ENCODE measurements at regions not wholly inside any gene's neighbourhood (a gene's known extent, or its start where the extent isn't known, plus 50 kb on each side); places are given as distances from the start of the nearest gene placed in this dataset.

- no peak for TF ChIP-seq CTCF (IDR thresholded peaks at IDR 0.05; ENCODE audit: insufficient read depth, low read length, poor library complexity, severe bottlenecking)
- Histone ChIP-seq H3K27me3 (replicated peaks; ENCODE audit: control insufficient read depth, insufficient read depth, low read length) (no peaks in the 10 kb centered on the region), H3K36me3 (ENCODE audit: control insufficient read depth, insufficient read depth, low read length) (no peaks in the 10 kb centered on the region), H3K4me3 (replicated peaks; ENCODE audit: low read depth, low read length) (no peak overlapping the region)
- no peak for DNase-seq (ENCODE audit: extremely low read depth, insufficient read length)
Measured at GRCh38 chr18:29969876-29970275, 1072.7 kb downstream of the DSC3 start.

- Histone ChIP-seq H3K27me3 (replicated peaks; ENCODE audit: control insufficient read depth, insufficient read depth, low read length) (no peaks in the 10 kb centered on the region), H3K4me3 (replicated peaks; ENCODE audit: low read depth, low read length) (no peak overlapping the region), H3K36me3 (ENCODE audit: control insufficient read depth, insufficient read depth, low read length) (no peaks in the 10 kb centered on the region)
- no peak for DNase-seq (ENCODE audit: extremely low read depth, insufficient read length)
- no peak for TF ChIP-seq CTCF (IDR thresholded peaks at IDR 0.05; ENCODE audit: insufficient read depth, low read length, poor library complexity, severe bottlenecking)
Measured at GRCh38 chr18:29962579-29962978, 1080.0 kb downstream of the DSC3 start.

GRCh38 chr18:29960539-29960938 is 1082.0 kb downstream of the DSC3 start:
- no peak for TF ChIP-seq CTCF (IDR thresholded peaks at IDR 0.05; ENCODE audit: insufficient read depth, low read length, poor library complexity, severe bottlenecking)
- H3K4me3 ChIP-seq (replicated peaks; ENCODE audit: low read depth, low read length), result no peak overlapping the region
- no peak for DNase-seq (ENCODE audit: extremely low read depth, insufficient read length)
- no peaks in the 10 kb centered on the region for H3K27me3 ChIP-seq (replicated peaks; ENCODE audit: control insufficient read depth, insufficient read depth, low read length)
- no peaks in the 10 kb centered on the region for H3K36me3 ChIP-seq (ENCODE audit: control insufficient read depth, insufficient read depth, low read length)

GRCh38 chr18:29930231-29930630 is 1112.3 kb downstream of the DSC3 start:
- H3K4me3 ChIP-seq (replicated peaks; ENCODE audit: low read depth, low read length), result no peak overlapping the region
- no peak for DNase-seq (ENCODE audit: extremely low read depth, insufficient read length)
- no peaks in the 10 kb centered on the region for H3K36me3 ChIP-seq (ENCODE audit: control insufficient read depth, insufficient read depth, low read length)
- TF ChIP-seq CTCF (IDR thresholded peaks at IDR 0.05; ENCODE audit: insufficient read depth, low read length, poor library complexity, severe bottlenecking), result no peak
- H3K27me3 ChIP-seq (replicated peaks; ENCODE audit: control insufficient read depth, insufficient read depth, low read length), result no peaks in the 10 kb centered on the region

GRCh38 chr18:29928081-29928480 is 1114.5 kb downstream of the DSC3 start:
- no peaks in the 10 kb centered on the region for H3K36me3 ChIP-seq (ENCODE audit: control insufficient read depth, insufficient read depth, low read length)
- TF ChIP-seq CTCF (IDR thresholded peaks at IDR 0.05; ENCODE audit: insufficient read depth, low read length, poor library complexity, severe bottlenecking), result no peak
- DNase-seq (ENCODE audit: extremely low read depth, insufficient read length), result no peak
- H3K27me3 ChIP-seq (replicated peaks; ENCODE audit: control insufficient read depth, insufficient read depth, low read length), result no peaks in the 10 kb centered on the region
- H3K4me3 ChIP-seq (replicated peaks; ENCODE audit: low read depth, low read length), result no peak overlapping the region

- Histone ChIP-seq H3K27me3 (replicated peaks; ENCODE audit: control insufficient read depth, insufficient read depth, low read length) (no peaks in the 10 kb centered on the region), H3K4me3 (replicated peaks; ENCODE audit: low read depth, low read length) (no peak overlapping the region), H3K36me3 (ENCODE audit: control insufficient read depth, insufficient read depth, low read length) (no peaks in the 10 kb centered on the region)
- DNase-seq (ENCODE audit: extremely low read depth, insufficient read length), result no peak
- TF ChIP-seq CTCF (IDR thresholded peaks at IDR 0.05; ENCODE audit: insufficient read depth, low read length, poor library complexity, severe bottlenecking), result no peak
Measured at GRCh38 chr18:29925566-29925965, 1117.0 kb downstream of the DSC3 start.
